Brain pericyte (primary cell): ENCODE measurements at regions not wholly inside any gene's neighbourhood (a gene's known extent, or its start where the extent isn't known, plus 50 kb on each side); places are given as distances from the start of the nearest gene placed in this dataset.
"Not testable (repeated sequence)": the region's sequence is repeated elsewhere in the genome, so short reads cannot be mapped to it uniquely, and the experiment has no call there.

Experiments
- DNase-seq: peaks from one replicate; pipeline ENCODE4 v3.0.0-alpha.2; 2012; ENCODE audit warnings: low read depth, low spot score

DNA sequence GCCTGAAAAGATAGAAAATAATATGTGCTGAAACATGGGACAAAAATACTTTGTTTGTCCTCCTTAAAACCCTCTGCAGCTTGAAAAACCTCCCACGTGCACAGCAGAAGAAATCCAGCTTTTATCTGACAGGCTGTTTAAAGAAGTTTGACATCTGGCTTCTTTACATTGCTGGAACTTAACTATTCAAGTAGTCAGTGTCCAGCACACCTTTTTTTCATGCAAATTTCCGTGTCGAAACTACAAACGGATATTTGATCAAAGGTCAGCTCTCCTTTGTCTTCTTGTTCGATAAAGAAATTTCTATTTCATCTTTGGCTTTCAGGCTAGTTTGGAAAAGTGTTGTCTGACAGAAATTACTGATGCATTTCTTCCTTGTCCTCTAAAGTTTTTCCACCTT lies 66.8 kb upstream of the KBTBD8 start:
- DNase-seq, result no peak

DNA sequence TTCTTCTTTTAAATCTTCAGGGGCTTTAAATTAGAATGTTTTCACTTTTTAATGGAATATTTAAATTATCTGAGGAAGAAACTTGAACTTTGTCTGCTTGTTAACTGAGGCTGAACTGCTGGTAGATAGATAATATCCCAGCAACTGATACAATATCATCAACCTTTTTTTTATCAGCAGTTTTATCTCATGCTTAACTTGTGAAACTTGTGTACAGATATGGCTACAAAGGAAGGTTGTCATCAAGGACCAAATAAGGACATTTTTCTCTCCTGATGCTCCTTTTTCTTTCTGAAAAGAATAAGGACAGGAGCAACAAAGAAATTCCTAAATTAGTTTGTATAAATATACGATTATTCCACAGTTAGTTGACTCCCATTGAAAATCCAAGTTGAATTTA lies 66.4 kb upstream of the KBTBD8 start:
- DNase-seq, result no peak

DNA sequence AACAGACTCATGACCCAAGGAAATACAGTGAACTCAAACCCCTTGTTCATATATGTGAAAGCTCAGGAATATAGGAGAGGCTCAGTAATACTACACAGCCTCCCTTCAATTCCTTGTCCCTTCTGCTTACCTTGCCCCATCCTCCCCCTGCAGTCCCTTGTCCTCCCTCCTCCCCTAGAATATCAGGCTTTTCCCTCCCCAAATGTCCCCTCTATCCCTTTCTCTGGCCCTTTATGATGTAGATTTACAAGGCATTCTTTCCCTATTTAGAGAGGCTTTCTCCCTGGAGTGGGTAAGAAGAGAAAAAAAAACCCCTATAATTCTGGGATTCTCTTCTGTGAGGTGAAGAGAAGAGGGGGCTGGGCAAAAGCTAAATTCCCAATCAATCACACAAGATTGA lies 64.9 kb upstream of the KBTBD8 start:
- no peak for DNase-seq

- DNase-seq, result no peak
These were observed 64.1 kb upstream of the KBTBD8 start for GRCh38 chr3:66934041-66934440.

GRCh38 chr3:66934725-66935124 lies 63.4 kb upstream of the KBTBD8 start:
- no peak for DNase-seq

DNA sequence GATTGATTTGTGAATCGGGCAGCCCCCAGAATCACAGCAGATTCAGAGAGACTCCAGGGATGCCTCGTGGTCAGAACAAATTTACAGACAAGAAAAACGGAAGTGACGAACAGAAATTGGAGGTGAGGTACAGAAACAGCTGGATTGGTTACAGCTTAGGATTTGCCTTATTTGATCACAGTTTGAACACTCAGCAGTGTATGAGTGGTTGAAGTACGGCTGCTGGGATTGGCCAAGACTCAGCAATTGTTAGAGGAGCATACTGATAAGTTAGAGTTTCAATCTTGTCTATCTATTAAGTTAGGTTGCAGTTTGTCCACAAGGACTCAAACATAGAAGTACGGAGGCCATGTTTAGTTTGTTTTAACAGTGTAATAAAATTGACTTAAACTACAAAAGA lies 61.1 kb upstream of the KBTBD8 start:
- DNase-seq, result not testable (repeated sequence)

DNA sequence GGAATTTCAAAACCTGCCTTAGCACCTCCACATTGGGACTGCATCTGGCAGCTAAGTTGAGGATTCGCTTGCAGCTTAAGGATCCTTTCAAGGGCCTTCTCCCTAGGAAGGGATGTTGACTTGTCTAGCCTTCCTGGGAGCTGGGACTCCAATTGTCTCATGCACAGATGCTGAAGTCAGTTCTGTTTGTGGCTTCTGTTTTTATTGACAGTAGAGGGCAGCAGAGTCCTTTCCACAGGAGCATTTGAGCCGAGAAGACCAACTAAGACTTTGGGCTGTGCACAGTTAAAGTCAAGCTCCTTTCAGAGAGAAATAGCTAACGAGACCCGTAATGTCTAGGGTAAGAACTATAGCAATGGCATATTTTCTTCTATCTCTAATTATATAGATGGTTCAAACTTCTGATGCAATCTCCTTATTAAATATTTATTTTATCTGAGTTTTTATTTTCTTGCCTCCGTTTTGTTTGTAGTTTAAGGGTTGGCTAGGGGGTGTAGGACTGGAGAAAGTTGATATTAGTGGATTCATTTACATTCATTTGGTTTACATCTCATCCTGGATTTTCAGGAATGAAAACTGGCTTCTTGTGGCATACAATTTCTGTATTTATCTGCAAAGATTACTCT lies 59.7 kb upstream of the KBTBD8 start:
- peak; percentile 12 for DNase-seq

- no peak for DNase-seq
These were observed 50.1 kb upstream of the KBTBD8 start for GRCh38 chr3:66948041-66948440.
